GM12874 (cell line): ENCODE measurements at regions not wholly inside any gene's neighbourhood (a gene's known extent, or its start where the extent isn't known, plus 50 kb on each side); places are given as distances from the start of the nearest gene placed in this dataset.
A peak's percentile ranks its signal among the peaks of the same experiment; 100 is the strongest.

Source experiments
- TF ChIP-seq, protein P1 (sequence below): IDR thresholded peaks from 2 replicates; pipeline ENCODE4 v1.5.1; 2011; ENCODE audit warnings: low read depth, mild to moderate bottlenecking, control low read depth, low read length, moderate library complexity; ENCODE audit not compliant: insufficient read depth

DNA sequence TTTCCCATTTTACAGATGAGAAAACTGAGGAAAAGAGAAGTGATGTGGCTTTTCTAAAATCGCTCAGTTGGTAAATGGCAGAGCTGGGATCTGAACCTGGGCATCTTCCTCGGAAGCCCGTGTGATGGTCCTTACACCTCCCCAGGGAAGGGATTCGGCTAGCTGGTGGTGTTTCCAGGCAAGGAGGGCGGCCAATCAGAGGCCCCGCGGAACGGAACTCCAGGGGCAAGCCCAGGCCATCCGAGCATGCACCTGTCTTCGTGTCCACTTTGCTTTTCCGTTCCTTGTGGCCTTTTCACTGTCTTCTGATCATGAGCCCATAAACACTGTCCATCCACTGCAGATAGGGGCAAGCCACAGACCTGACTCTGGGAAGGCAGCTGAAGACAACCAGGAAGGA, 114.8 kb upstream of the TMEM132D start:
- TF ChIP-seq, protein P1, sequence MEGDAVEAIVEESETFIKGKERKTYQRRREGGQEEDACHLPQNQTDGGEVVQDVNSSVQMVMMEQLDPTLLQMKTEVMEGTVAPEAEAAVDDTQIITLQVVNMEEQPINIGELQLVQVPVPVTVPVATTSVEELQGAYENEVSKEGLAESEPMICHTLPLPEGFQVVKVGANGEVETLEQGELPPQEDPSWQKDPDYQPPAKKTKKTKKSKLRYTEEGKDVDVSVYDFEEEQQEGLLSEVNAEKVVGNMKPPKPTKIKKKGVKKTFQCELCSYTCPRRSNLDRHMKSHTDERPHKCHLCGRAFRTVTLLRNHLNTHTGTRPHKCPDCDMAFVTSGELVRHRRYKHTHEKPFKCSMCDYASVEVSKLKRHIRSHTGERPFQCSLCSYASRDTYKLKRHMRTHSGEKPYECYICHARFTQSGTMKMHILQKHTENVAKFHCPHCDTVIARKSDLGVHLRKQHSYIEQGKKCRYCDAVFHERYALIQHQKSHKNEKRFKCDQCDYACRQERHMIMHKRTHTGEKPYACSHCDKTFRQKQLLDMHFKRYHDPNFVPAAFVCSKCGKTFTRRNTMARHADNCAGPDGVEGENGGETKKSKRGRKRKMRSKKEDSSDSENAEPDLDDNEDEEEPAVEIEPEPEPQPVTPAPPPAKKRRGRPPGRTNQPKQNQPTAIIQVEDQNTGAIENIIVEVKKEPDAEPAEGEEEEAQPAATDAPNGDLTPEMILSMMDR: no peak

DNA sequence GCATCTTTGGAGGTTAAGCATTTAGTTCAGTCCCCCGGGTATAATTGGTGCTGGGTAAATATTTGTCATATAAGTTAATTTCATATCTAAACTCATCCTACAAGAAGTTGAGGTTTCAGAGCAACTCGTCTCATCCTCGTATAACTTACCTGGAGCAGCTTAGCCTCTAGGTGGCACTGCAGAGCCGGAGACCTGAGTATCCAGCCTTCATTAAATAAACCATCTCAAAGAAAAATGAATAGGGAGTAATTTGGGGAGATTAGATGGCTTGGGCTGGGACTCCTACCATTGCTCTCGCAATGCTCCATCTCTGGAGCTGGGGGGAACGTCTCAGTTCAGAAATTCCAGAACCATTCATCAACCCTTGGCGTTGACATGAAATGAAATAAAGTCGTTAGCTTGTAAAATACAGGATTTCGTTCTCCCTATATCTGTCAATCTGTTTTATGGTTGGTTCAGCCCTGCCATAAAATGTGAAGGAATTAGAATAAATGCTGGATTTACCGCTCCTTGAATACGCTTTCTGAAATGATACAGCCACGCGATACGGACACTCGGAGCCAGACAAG, 122.9 kb upstream of the TMEM132D start:
- TF ChIP-seq, protein P1: peak; percentile 53; the same call in 1 of the 2 replicates

DNA sequence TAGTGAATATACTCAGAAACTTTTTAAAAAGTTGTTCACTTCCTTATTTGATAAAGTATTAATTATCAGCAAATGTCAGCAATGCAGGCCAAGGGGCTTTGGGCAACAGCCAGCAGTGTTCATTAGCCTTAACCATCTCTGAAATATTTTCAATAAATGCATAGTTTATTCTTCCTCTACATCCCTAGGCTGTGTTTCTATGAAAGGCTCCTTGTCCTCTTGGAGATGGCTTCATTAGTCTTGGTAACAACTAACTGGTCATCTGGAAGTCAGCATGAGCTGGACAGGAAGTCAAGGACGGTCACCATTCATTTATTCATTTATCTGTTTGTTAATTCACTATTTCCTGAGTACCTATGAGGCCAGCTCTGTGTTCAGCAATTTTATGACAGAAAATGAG, 124.0 kb upstream of the TMEM132D start:
- TF ChIP-seq, protein P1: no peak

DNA sequence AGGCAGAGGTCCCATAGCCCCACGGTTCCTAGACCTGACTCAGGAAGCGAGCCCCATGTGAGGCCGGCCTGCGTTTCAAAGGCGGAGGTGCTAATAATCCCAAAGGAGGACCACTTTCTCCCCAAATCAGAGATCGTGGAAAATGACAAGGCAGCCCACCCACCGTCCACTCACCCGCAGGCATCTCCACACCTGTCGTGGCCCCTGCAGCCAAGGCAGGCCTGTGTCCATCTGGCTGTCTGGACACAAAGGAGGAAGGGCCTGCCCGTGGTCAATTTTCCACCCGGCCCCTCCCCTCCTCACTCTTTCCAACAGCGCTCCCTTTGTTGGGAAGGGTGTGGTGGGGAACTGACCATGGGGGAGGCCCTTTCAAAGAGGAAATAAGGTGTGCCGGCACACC, 125.3 kb upstream of the TMEM132D start:
- TF ChIP-seq, protein P1: no peak

DNA sequence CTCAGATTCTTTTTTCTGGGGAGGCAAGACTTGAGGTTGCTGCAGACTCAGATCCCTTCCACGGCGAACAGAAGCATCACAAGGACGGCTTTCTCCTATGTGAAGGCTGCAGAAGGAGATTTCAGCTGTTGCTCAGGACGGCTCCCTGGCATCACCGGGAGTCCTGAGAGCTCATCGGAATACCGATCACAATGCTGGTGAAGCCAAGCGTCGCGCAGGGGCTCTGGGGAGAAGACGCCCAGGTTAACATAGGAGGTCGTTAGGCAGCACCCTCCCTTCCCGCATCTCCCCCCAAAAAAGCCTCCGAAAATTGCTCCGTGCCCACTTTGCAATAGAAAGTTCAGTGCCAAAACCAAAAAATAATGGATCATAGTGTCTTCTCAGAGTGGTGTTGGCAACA, 127.2 kb upstream of the TMEM132D start:
- TF ChIP-seq, protein P1: no peak

DNA sequence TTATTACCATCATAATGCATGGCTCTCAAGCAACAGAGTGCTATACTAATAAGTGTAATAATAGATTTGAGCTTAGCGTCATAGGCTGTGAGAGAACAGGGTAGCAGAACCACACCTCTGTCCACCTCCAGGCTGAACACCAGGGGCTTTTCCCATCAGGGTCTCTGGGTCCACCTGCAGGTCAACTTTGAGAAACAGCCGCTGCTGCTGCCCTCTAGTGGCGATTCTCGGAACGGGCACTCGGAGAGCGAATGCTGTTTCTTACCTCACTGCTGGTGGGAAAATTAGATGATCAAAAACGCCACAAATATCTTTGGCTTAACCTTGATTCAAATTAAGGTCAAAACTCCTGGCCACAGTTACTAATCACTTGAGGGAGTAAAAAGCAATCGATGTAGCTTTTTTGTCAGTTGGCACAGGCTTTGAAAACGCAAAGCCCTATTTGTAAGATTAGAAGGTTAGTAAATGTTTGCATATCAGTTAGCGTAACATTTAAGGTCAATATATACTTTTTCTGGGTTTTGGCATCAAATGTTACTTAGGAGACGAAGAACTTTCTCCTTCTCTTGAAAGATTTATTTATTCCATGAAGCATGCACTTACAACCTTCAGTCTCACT, 127.9 kb upstream of the TMEM132D start:
- TF ChIP-seq, protein P1: peak; percentile 92

DNA sequence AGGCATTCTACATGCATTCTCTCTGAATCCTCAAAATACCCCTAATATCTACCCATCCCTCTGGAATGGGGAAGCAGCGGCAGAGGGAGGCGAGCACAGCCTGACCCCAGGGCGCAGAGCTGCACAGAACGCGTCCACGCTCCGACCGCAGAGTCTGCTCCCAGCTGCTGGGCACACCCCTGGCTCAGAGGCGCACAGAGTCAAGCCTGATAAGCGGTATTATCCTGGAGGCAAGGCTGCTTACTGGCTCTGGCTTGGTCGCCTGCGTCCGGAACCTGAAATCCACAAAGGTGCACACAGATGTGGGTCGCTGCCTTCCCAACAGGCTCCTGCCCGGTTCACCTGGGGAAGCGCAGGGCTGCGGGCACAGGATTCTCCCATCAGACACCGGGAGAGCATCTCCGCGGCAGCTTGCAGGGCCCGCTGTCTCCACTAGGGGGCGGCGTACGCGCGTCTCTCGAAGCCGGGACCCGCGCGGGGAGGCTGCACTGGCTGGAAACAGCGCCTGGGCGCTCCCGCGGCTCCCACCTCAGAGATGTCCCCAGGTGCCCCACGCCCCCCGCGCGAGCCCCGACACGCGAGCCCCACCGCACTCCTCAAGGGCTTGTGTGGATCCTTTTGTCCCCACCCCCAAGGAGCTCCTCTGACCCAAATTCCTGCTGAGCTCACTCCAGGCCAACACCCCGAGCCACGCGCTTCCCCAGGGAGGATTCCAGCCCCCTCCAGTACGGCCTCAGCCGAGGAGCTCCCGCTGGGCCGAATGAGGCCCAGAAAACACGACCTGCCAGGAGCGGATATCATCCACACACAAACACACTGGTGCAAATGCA, 120.1 kb upstream of the FZD10 start:
- TF ChIP-seq, protein P1: peak; percentile 35; the same call in 1 of the 2 replicates
